ENCODE measurements at regions not wholly inside any gene's neighbourhood (a gene's known extent, or its start where the extent isn't known, plus 50 kb on each side); places are given as distances from the start of the nearest gene placed in this dataset.
A peak's percentile ranks its signal among the peaks of the same experiment; 100 is the strongest.
"Not testable (repeated sequence)": the region's sequence is repeated elsewhere in the genome, so short reads cannot be mapped to it uniquely, and the experiment has no call there.

DNA sequence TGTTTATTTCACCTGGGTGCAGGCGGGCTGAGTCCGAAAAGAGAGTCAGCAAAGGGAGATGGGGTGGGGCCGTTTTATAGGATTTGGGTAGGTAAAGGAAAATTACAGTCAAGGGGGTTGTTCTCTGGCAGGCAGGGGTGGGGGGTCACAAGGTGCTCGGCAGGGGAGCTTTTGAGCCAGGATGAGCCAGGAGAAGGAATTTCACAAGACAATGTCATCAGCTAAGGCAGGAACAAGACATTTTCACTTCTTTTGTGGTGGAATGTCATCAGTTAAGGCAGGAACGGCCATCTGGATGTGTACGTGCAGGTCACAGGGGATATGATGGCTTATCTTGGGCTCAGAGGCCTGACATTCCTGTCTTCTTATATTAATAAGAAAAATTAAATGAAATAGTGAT is 115.8 kb upstream of the KCNJ3 start:
- not testable (repeated sequence) for DNase-seq

- not testable (repeated sequence) for DNase-seq
Measured at GRCh38 chr2:154583274-154583673, 115.2 kb upstream of the KCNJ3 start.

GRCh38 chr2:154587739-154588138 is 110.8 kb upstream of the KCNJ3 start:
- no peak for DNase-seq

- no peak for DNase-seq
Measured at GRCh38 chr2:154588838-154589237, 109.7 kb upstream of the KCNJ3 start.

- DNase-seq = no peak
Measured at GRCh38 chr2:154589514-154589913, 109.0 kb upstream of the KCNJ3 start.

- no peak for DNase-seq
Measured at GRCh38 chr2:154591294-154591820, 107.1 kb upstream of the KCNJ3 start.

DNA sequence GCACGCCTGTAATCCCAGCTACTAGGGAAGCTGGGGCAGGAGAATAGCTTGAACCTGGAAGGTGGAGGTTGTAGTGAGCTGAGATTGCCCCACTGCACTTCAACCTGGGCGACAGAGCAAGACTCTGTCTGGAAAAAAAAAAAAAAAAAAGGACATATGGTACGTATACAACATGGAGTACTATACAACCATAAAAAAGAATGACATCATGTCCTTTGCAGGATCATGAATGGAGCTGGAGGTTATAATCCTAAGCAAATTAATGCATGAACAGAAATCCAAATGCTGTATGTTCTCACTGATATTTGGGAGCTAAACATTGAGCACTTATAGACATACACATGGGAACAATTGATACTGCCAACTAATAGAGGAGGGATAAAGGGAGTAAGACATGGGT is 99.3 kb upstream of the KCNJ3 start:
- no peak for DNase-seq

DNA sequence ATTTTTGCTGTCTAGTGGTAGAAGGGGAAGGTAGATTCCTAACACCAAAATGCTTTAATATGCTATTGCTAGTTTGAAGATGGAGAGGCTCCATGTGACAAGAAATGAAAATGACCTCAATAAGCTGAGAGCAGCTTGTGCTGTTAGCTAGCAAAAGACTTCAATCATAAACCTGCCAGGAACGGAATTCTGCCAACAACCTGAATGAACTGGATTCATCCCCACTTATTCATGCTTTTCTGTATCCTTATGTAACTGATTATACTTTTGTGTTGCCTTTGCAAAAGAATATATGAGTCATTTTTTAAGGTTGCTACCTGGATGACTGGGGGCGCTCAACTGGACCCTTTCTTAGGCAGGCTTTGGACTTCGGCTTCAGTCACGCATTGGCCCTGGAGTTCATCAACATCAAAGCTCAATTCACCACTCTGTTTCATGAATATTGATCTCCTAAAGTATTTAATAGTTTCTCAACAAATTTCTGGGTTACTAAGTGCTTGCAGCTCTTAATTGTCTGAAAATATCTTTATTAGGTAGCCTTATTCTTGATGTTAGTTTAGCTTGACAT is 97.5 kb upstream of the KCNJ3 start:
- no peak for DNase-seq

DNA sequence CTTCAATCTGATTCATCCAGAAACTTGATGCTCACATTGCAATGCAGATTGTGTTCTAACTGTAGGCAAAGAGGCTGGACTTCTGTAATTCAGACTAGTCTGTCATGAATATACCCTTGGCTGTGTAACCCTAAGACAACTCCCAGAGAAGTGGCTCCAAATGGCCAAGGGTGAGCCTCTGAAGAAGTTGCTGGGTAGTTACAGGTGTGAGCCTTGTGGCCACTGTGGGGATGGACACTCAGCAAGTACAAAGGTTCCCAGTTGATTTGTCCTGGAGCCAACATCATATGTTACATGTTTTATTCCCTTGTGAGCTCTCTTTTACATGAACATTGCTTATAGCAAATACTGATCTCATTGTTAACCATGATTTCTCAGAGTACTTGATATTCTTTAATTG is 94.8 kb upstream of the KCNJ3 start:
- DNase-seq = no peak

DNA sequence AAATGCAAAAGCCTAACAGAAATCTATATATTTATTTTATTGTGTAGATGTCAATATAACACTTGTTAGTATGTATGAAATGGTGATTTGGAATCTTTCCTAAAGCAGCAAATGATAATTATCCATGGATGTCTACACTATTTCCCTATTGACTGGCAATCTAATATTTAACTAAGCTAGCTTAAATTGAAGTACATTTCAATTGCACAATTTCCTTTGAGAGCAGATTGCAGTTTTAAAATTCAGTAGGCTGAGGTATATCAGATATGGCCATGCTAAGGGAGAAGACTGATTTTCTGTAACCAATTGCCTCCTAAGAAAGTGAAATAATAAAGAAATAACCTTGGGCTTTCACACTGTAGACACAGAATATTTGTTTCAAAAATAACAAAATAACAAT is 90.1 kb upstream of the KCNJ3 start:
- DNase-seq = no peak

- DNase-seq = no peak
Measured at GRCh38 chr2:154614906-154615305, 83.6 kb upstream of the KCNJ3 start.

DNA sequence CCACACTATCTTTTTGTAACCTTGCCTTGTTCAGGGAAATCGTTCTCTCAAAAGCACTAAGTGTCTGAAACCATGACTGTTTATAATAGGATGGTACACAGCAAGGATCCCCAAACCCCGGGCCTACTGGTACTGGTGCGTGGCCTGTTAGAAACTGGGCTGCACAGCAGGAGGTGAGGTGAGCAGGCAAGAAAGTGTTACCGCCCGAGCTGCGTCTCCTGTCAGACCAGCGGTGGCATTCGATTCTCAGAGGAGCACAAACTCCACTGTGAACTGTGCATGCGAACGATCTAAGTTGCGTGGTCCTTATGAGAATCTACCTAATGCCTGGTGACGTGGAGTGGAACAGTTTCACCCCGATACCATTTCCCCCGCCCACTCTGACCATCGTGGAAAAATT is 81.8 kb upstream of the KCNJ3 start:
- no peak for DNase-seq

- DNase-seq = no peak
Measured at GRCh38 chr2:154620471-154620870, 78.0 kb upstream of the KCNJ3 start.

DNA sequence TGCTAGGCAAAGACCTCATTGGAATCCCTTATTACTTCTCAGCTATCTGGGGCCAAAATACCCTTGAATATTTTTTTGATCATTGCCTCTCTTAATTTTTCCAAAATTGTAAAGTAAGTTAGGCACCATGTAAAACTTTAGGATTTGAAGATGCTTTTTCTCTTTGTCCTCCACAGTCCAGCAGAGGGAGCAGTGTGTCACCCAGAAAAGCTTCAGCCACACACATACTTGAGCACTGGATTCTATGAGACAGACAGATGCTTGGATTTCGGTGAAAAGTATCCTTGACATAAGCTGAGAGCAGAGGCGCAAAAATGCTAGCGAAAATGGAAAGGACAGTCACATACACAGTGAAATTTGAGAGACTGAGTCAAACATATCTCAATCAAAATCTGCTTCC is 74.7 kb upstream of the KCNJ3 start:
- peak; percentile 34 to 75 (median 63) for DNase-seq

GRCh38 chr2:154637456-154637855 is 61.0 kb upstream of the KCNJ3 start:
- peak in 2 of 3 donors; percentile 3 to 7 for DNase-seq

- DNase-seq = peak in 2 of 3 donors; percentile 3 to 22
Measured at GRCh38 chr2:154638783-154639182, 59.7 kb upstream of the KCNJ3 start.

DNA sequence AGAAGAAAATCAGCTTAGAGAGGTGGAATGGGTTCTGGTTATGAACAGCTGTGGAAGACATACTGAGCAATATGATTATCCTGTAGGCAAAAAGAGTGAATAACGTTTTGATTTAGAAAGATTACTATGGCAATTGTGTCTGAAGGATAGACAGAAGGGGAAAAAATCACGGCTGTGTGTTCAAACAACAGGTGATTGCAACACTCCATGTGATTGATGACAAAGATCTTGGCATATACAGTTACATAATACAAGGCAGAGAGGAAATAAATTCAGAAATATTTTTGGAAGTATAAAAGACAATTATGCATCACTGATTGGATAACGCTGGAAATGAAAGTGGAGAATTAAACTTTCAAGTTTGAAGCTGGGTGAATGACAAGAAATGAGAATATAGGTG is 58.5 kb upstream of the KCNJ3 start:
- DNase-seq = no peak

Data from muscle of back (tissue), 3 donors.